WTC11 (cell line): ENCODE measurements at regions not wholly inside any gene's neighbourhood (a gene's known extent, or its start where the extent isn't known, plus 50 kb on each side); places are given as distances from the start of the nearest gene placed in this dataset.
"Not testable (repeated sequence)": the region's sequence is repeated elsewhere in the genome, so short reads cannot be mapped to it uniquely, and the experiment has no call there.

Experiments used
- ATF1 ChIP-seq: sonication (generic); formaldehyde crosslinking; IDR thresholded peaks from 2 replicates; pipeline ENCODE4 v1.8.1; 2023; ENCODE audit warnings: mild to moderate bottlenecking, moderate library complexity, missing genetic modification reagents
- ELF4 ChIP-seq: sonication (generic); formaldehyde crosslinking; IDR thresholded peaks from 2 replicates; pipeline ENCODE4 v1.8.1; 2022; ENCODE audit warnings: low read depth, mild to moderate bottlenecking, moderate library complexity, missing genetic modification reagents
- ESRRA ChIP-seq: sonication (generic); formaldehyde crosslinking; IDR thresholded peaks from 2 replicates; pipeline ENCODE4 v1.8.1; 2022; ENCODE audit warnings: mild to moderate bottlenecking, missing genetic modification reagents, borderline replicate concordance
- NFYB ChIP-seq: sonication (generic); formaldehyde crosslinking; conservative IDR thresholded peaks from 2 replicates; pipeline ENCODE4 v1.8.0; 2022; ENCODE audit warnings: low read depth, missing genetic modification reagents
- NR1H2 ChIP-seq: sonication (generic); formaldehyde crosslinking; IDR thresholded peaks from 2 replicates; pipeline ENCODE4 v1.9.0; 2021; ENCODE audit warnings: mild to moderate bottlenecking, moderate library complexity, missing genetic modification reagents
- NR2C2 ChIP-seq: sonication (generic); formaldehyde crosslinking; IDR thresholded peaks from 2 replicates; pipeline ENCODE4 v1.8.0; 2022; ENCODE audit warnings: mild to moderate bottlenecking, missing genetic modification reagents
- TP53 ChIP-seq: sonication (generic); formaldehyde crosslinking; IDR thresholded peaks from 2 replicates; pipeline ENCODE4 v1.8.1; 2023; ENCODE audit warnings: mild to moderate bottlenecking, missing genetic modification reagents
- ZNF232 ChIP-seq: sonication (generic); formaldehyde crosslinking; IDR thresholded peaks from 2 replicates; pipeline ENCODE4 v1.8.0; 2022; ENCODE audit warnings: mild to moderate bottlenecking, missing genetic modification reagents
- TF ChIP-seq, protein P1 (sequence below): sonication (generic); formaldehyde crosslinking; IDR thresholded peaks from 2 replicates; pipeline ENCODE4 v1.8.0; 2022; ENCODE audit warnings: mild to moderate bottlenecking, missing genetic modification reagents
- TF ChIP-seq, protein P2 (sequence below): fragments of 200-600 bp; IDR thresholded peaks from 2 replicates; pipeline ENCODE4 v1.8.0; 2022; ENCODE audit warnings: antibody characterized with exemption
- TF ChIP-seq, protein P3 (sequence below): sonication (generic); formaldehyde crosslinking; IDR thresholded peaks from 2 replicates; pipeline ENCODE4 v1.8.1; 2023; ENCODE audit warnings: mild to moderate bottlenecking, missing genetic modification reagents, borderline replicate concordance
- TF ChIP-seq, protein P4 (sequence below): sonication (generic); formaldehyde crosslinking; IDR thresholded peaks from 2 replicates; pipeline ENCODE4 v1.8.0; 2022; ENCODE audit warnings: mild to moderate bottlenecking, missing genetic modification reagents
- TF ChIP-seq, protein P5 (sequence below): sonication (generic); formaldehyde crosslinking; IDR thresholded peaks from 2 replicates; pipeline ENCODE4 v1.8.1; 2023; ENCODE audit warnings: mild to moderate bottlenecking, moderate library complexity, missing genetic modification reagents

DNA sequence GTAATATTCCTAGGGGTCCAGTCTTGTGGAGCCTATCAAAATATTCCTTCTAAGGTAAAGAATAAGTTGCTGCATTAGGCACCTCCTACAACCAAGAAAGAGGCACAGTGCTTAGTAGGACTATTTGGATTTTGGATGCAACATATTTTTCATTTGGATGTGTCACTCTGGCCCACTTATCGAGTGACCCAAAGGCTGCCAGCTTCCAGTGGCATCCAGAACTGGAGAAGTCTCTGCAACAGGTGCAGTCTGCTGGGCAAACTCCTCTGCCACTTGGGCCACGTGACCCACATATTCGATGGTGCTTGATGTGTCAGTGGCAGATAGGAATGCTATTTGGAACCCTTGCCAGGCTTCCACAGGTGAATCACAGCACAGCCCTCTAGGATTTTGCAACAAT, 151.7 kb downstream of the RBMY1A1 start:
- TF ChIP-seq, protein P1, sequence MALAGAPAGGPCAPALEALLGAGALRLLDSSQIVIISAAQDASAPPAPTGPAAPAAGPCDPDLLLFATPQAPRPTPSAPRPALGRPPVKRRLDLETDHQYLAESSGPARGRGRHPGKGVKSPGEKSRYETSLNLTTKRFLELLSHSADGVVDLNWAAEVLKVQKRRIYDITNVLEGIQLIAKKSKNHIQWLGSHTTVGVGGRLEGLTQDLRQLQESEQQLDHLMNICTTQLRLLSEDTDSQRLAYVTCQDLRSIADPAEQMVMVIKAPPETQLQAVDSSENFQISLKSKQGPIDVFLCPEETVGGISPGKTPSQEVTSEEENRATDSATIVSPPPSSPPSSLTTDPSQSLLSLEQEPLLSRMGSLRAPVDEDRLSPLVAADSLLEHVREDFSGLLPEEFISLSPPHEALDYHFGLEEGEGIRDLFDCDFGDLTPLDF = not testable (repeated sequence)
- TF ChIP-seq, protein P2, sequence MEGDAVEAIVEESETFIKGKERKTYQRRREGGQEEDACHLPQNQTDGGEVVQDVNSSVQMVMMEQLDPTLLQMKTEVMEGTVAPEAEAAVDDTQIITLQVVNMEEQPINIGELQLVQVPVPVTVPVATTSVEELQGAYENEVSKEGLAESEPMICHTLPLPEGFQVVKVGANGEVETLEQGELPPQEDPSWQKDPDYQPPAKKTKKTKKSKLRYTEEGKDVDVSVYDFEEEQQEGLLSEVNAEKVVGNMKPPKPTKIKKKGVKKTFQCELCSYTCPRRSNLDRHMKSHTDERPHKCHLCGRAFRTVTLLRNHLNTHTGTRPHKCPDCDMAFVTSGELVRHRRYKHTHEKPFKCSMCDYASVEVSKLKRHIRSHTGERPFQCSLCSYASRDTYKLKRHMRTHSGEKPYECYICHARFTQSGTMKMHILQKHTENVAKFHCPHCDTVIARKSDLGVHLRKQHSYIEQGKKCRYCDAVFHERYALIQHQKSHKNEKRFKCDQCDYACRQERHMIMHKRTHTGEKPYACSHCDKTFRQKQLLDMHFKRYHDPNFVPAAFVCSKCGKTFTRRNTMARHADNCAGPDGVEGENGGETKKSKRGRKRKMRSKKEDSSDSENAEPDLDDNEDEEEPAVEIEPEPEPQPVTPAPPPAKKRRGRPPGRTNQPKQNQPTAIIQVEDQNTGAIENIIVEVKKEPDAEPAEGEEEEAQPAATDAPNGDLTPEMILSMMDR = not testable (repeated sequence)
- TF ChIP-seq ELF4 (CRISPR knock-in tag); ESRRA (CRISPR knock-in tag); NR2C2 (CRISPR knock-in tag); ATF1 (CRISPR knock-in tag); TP53 (CRISPR knock-in tag); NR1H2 (CRISPR knock-in tag); ZNF232; NFYB (CRISPR knock-in tag): not testable (repeated sequence)
- TF ChIP-seq, protein P3, sequence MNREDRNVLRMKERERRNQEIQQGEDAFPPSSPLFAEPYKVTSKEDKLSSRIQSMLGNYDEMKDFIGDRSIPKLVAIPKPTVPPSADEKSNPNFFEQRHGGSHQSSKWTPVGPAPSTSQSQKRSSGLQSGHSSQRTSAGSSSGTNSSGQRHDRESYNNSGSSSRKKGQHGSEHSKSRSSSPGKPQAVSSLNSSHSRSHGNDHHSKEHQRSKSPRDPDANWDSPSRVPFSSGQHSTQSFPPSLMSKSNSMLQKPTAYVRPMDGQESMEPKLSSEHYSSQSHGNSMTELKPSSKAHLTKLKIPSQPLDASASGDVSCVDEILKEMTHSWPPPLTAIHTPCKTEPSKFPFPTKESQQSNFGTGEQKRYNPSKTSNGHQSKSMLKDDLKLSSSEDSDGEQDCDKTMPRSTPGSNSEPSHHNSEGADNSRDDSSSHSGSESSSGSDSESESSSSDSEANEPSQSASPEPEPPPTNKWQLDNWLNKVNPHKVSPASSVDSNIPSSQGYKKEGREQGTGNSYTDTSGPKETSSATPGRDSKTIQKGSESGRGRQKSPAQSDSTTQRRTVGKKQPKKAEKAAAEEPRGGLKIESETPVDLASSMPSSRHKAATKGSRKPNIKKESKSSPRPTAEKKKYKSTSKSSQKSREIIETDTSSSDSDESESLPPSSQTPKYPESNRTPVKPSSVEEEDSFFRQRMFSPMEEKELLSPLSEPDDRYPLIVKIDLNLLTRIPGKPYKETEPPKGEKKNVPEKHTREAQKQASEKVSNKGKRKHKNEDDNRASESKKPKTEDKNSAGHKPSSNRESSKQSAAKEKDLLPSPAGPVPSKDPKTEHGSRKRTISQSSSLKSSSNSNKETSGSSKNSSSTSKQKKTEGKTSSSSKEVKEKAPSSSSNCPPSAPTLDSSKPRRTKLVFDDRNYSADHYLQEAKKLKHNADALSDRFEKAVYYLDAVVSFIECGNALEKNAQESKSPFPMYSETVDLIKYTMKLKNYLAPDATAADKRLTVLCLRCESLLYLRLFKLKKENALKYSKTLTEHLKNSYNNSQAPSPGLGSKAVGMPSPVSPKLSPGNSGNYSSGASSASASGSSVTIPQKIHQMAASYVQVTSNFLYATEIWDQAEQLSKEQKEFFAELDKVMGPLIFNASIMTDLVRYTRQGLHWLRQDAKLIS (CRISPR knock-in tag) = not testable (repeated sequence)
- TF ChIP-seq, protein P4, sequence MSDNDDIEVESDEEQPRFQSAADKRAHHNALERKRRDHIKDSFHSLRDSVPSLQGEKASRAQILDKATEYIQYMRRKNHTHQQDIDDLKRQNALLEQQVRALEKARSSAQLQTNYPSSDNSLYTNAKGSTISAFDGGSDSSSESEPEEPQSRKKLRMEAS (CRISPR knock-in tag) = not testable (repeated sequence)
- TF ChIP-seq, protein P5, sequence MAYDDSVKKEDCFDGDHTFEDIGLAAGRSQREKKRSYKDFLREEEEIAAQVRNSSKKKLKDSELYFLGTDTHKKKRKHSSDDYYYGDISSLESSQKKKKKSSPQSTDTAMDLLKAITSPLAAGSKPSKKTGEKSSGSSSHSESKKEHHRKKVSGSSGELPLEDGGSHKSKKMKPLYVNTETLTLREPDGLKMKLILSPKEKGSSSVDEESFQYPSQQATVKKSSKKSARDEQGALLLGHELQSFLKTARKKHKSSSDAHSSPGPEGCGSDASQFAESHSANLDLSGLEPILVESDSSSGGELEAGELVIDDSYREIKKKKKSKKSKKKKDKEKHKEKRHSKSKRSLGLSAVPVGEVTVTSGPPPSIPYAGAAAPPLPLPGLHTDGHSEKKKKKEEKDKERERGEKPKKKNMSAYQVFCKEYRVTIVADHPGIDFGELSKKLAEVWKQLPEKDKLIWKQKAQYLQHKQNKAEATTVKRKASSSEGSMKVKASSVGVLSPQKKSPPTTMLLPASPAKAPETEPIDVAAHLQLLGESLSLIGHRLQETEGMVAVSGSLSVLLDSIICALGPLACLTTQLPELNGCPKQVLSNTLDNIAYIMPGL (CRISPR knock-in tag) = not testable (repeated sequence)
